DOHH2 (cell line): ENCODE measurements at regions not wholly inside any gene's neighbourhood (a gene's known extent, or its start where the extent isn't known, plus 50 kb on each side); places are given as distances from the start of the nearest gene placed in this dataset.

ENCODE experiments used
- H3F3A ChIP-seq: fragments of 200-600 bp; sonication (generic), shearing (Covaris generic); 2 replicates; pipeline ENCODE4 v1.6.0; 2016; ENCODE audit warnings: antibody characterized with exemption, mild to moderate bottlenecking; ENCODE audit not compliant: control insufficient read depth, insufficient read depth
- H3K27ac ChIP-seq: fragments of 200-600 bp; sonication (generic); 2 replicates; pipeline ENCODE4 v1.5.1; 2014; ENCODE audit warnings: low read depth, mild to moderate bottlenecking, low read length, moderate library complexity
- H3K27me3 ChIP-seq: fragments of 200-600 bp; sonication (generic); 2 replicates; pipeline ENCODE4 v1.6.1; 2014; ENCODE audit warnings: mild to moderate bottlenecking, low read length, mixed read lengths; ENCODE audit not compliant: control insufficient read depth
- H3K36me3 ChIP-seq: fragments of 200-600 bp; sonication (generic); 2 replicates; pipeline ENCODE4 v1.6.1; 2014; ENCODE audit warnings: mild to moderate bottlenecking, low read length, moderate library complexity, mixed read lengths; ENCODE audit not compliant: control insufficient read depth
- H3K4me1 ChIP-seq: fragments of 200-600 bp; sonication (generic); 2 replicates; pipeline ENCODE4 v1.6.1; 2014; ENCODE audit warnings: mild to moderate bottlenecking, low read length, mixed read lengths; ENCODE audit not compliant: control insufficient read depth
- H3K4me2 ChIP-seq: fragments of 200-600 bp; sonication (generic); 2 replicates; pipeline ENCODE4 v1.6.0; 2014; ENCODE audit warnings: mild to moderate bottlenecking, low read length, moderate library complexity
- H3K4me3 ChIP-seq: fragments of 200-600 bp; sonication (generic); 2 replicates; pipeline ENCODE4 v1.5.1; 2014; ENCODE audit warnings: mild to moderate bottlenecking, low read length, mixed read lengths
- H3K79me2 ChIP-seq: fragments of 200-600 bp; sonication (generic); 2 replicates; pipeline ENCODE4 v1.6.1; 2014; ENCODE audit warnings: mild to moderate bottlenecking, low read length, mixed read lengths; ENCODE audit not compliant: control insufficient read depth
- H3K9me2 ChIP-seq: fragments of 200-600 bp; sonication (generic); replicated peaks from 2 replicates; pipeline ENCODE4 v1.6.1; 2014; ENCODE audit warnings: mild to moderate bottlenecking, low read length, mixed read lengths; ENCODE audit not compliant: control insufficient read depth
- H3K9me3 ChIP-seq: fragments of 200-600 bp; sonication (generic); 2 replicates; pipeline ENCODE4 v1.6.1; 2014; ENCODE audit warnings: antibody characterized with exemption, low read length, mixed read lengths; ENCODE audit not compliant: control insufficient read depth, insufficient read depth
- H4K20me1 ChIP-seq: fragments of 200-600 bp; sonication (generic); 2 replicates; pipeline ENCODE4 v1.6.0; 2014; ENCODE audit warnings: low read depth, mild to moderate bottlenecking, antibody characterized with exemption, low read length, moderate library complexity; ENCODE audit not compliant: control insufficient read depth, insufficient read depth
- EZH2phosphoT487 ChIP-seq: fragments of 200-600 bp; sonication (generic); IDR thresholded peaks from 2 replicates; pipeline ENCODE4 v1.6.1; 2017; ENCODE audit warnings: borderline replicate concordance, mild to moderate bottlenecking, antibody characterized with exemption, low read length, moderate library complexity, mixed read lengths
- TF ChIP-seq, protein P1 (sequence below): fragments of 200-600 bp; sonication (generic); IDR thresholded peaks from one replicate; pipeline ENCODE4 v1.5.1; 2014; ENCODE audit warnings: antibody characterized with exemption, mild to moderate bottlenecking, low read depth, low read length; ENCODE audit not compliant: poor library complexity, severe bottlenecking

DNA sequence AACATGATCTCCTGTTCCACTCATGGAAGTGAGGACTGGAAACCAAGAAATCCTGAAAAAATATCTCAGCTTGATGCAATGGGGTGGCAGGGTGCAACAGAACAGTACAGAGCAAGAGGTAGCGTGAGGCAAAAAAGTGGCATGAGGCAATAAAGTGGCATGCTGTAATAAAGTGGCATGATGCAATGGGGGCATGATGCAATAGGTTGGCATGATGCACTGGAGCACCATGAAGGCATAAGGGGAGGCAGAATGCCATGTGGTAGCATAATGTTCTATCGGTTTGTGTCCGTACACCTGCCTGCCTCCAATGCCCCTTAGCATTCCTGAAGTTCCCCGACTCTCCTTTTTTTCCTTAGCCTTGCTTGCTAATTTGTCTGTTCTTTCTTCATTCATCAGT lies 648.4 kb downstream of the TMEM182 start:
- Histone ChIP-seq H3K4me2 (no peak overlapping the region), H3K4me1 (no peaks in the 10 kb centered on the region), H3K9me3 (no peaks in the 10 kb centered on the region), H3K27me3 (no peaks in the 10 kb centered on the region), H4K20me1 (no peaks in the 10 kb centered on the region), H3K36me3 (no peaks in the 10 kb centered on the region), H3K79me2 (no peaks in the 10 kb centered on the region), H3K4me3 (no peak overlapping the region), H3K27ac (no peak overlapping the region), H3K9me2 (no peaks in the 10 kb centered on the region), H3F3A (no peaks in the 10 kb centered on the region)
- TF ChIP-seq, protein P1, sequence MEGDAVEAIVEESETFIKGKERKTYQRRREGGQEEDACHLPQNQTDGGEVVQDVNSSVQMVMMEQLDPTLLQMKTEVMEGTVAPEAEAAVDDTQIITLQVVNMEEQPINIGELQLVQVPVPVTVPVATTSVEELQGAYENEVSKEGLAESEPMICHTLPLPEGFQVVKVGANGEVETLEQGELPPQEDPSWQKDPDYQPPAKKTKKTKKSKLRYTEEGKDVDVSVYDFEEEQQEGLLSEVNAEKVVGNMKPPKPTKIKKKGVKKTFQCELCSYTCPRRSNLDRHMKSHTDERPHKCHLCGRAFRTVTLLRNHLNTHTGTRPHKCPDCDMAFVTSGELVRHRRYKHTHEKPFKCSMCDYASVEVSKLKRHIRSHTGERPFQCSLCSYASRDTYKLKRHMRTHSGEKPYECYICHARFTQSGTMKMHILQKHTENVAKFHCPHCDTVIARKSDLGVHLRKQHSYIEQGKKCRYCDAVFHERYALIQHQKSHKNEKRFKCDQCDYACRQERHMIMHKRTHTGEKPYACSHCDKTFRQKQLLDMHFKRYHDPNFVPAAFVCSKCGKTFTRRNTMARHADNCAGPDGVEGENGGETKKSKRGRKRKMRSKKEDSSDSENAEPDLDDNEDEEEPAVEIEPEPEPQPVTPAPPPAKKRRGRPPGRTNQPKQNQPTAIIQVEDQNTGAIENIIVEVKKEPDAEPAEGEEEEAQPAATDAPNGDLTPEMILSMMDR: no peak
- no peak for TF ChIP-seq EZH2phosphoT487

DNA sequence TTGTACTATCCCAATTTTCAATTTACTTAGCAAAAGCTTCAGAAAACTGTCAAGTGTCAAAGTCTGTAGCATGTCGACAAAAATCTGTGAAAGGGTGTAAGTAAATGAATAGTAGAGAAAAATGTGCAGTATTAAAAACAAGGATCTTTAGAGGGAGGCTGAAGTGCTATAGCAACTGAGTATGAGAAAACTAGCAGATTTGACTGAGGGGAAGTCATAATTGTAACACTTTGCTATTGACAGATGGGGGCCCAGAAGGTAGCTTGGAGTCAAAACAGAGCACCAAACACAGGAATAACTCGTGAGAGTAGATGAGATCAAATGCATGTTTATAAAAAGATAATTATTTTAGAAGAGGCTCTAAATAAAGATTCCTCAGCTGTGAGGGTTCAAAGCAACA lies 657.7 kb downstream of the TMEM182 start:
- Histone ChIP-seq H3K4me1 (no peaks in the 10 kb centered on the region), H3K9me3 (no peaks in the 10 kb centered on the region), H4K20me1 (no peaks in the 10 kb centered on the region), H3K4me2 (no peak overlapping the region), H3F3A (no peaks in the 10 kb centered on the region), H3K4me3 (no peak overlapping the region), H3K79me2 (no peaks in the 10 kb centered on the region), H3K9me2 (no peaks in the 10 kb centered on the region), H3K27ac (no peak overlapping the region), H3K27me3 (no peaks in the 10 kb centered on the region), H3K36me3 (no peaks in the 10 kb centered on the region)
- no peak for TF ChIP-seq EZH2phosphoT487
- TF ChIP-seq, protein P1: no peak

DNA sequence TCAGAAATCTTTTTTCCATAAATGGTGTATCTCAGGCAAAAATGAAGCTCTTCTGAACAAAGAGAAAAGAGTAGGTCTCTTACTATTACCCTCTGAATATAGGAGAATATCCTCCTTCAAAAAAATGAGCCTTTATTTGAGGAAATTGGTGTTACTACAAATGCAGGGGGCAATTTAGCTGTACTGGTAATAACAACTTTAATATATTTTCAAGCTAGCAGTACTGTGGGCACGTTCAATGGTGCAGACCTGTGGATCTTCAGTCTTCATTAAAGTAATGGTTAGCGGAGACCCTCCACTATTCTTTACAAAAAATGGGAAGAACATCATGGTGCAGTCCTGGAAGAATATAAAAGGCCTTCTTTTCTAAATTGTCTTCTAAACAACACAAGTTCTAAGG lies 661.3 kb downstream of the TMEM182 start:
- no peaks in the 10 kb centered on the region for H3K4me1 ChIP-seq
- H3F3A ChIP-seq: no peaks in the 10 kb centered on the region
- H3K9me2 ChIP-seq: no peaks in the 10 kb centered on the region
- TF ChIP-seq, protein P1: no peak
- TF ChIP-seq EZH2phosphoT487: no peak
- H3K27ac ChIP-seq: no peak overlapping the region
- H3K9me3 ChIP-seq: no peaks in the 10 kb centered on the region
- H4K20me1 ChIP-seq: no peaks in the 10 kb centered on the region
- no peaks in the 10 kb centered on the region for H3K27me3 ChIP-seq
- H3K36me3 ChIP-seq: no peaks in the 10 kb centered on the region
- H3K4me2 ChIP-seq: no peak overlapping the region
- H3K79me2 ChIP-seq: no peaks in the 10 kb centered on the region
- no peak overlapping the region for H3K4me3 ChIP-seq

DNA sequence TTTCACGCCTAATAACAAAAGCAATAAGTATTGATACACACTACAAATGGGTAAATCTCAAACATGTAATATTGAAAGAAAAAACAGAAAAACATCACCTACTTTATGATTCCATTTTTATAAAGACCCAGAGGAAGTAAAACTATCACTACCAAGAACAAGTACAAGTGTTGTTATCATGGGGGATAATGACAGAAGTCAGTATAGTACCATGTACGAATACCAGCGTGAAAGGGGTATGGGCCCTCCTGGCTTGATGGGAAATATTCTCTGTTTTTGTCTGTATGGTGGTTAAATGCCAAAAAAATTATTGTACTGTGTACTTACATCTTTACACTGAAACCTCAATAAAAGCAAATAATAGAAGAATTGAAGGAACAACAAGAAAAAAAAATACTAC lies 665.7 kb downstream of the TMEM182 start:
- Histone ChIP-seq H3K27ac (no peak overlapping the region), H3K9me3 (no peaks in the 10 kb centered on the region), H3K79me2 (no peaks in the 10 kb centered on the region), H3K27me3 (no peaks in the 10 kb centered on the region), H4K20me1 (no peaks in the 10 kb centered on the region), H3K4me2 (no peak overlapping the region), H3K9me2 (no peaks in the 10 kb centered on the region), H3K4me3 (no peak overlapping the region), H3F3A (no peaks in the 10 kb centered on the region), H3K4me1 (no peaks in the 10 kb centered on the region), H3K36me3 (no peaks in the 10 kb centered on the region)
- TF ChIP-seq, protein P1: no peak
- TF ChIP-seq EZH2phosphoT487: no peak
